ENCODE measurements at regions not wholly inside any gene's neighbourhood (a gene's known extent, or its start where the extent isn't known, plus 50 kb on each side); places are given as distances from the start of the nearest gene placed in this dataset.

DNA sequence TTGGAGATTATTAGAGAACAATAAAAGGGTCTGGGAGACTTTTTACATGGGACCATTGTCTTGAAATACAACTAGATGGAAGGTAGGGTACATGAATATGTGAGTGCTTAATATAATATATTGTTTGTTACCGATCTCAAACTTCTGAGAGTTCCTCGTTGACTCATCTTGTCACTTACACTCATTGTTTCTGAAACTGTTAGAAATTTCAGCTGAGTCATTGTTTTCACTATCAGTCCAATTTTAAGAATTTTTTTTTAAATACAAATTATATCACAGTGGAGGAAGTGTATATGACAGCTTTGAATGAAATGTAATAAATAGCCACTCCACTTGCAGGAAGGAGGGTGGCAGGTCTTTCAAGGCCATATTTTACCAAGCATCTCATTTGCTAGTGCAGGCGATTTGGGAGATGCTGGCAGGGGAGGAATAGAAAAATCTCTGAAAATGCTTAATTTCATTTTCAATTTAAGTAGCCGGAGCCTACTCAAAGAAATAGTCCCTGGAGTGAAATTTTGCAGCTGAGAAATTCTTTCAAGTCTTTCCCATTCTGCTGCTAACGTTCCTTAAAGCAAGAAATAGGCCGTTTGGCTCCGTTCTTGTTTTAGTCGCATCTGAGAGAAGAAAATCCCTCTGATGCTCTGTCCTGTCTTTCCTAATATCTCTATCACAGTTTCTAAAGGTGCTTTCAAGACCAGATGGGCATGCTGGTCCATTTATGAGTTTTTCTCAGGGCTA lies 1404.2 kb upstream of the CELF2 start:
- intact Hi-C loops (cut with micrococcal nuclease; ENCODE audit: unreplicated experiment): no loop called here
- H3K27me3 ChIP-seq (replicated peaks in 1 of 2; ENCODE audit: control insufficient read depth in 2 of 2, insufficient read depth in 2 of 2, low read length in 1 of 2): no peaks in the 10 kb centered on the region
- H3K9ac ChIP-seq (ENCODE audit: control insufficient read depth, insufficient read depth, low read length): no peak overlapping the region
- peak overlapping the region; percentile 37; the same call in 1 of the 2 replicates for H2AFZ ChIP-seq (ENCODE audit: control insufficient read depth, low read depth, low read length)
- DNase-seq (ENCODE audit: low read depth, low spot score): peak; percentile 43
- FAIRE-seq: peak; percentile 68
- peak overlapping the region; percentile 50; the same call in 1 of the 2 replicates for H3K4me3 ChIP-seq
- in situ Hi-C loops (cut with MboI): loop anchor here (25.0 kb wide), 1 partner anchor 1649 kb away; no protein-coding TSS in a partner anchor
- no TSS peak for BruUV-seq (replicated peaks)
- CTCF ChIA-PET: no interaction called here
- H3K4me1 ChIP-seq (ENCODE audit: control insufficient read depth, insufficient read depth, low read length): peaks cover 4% of the 10 kb centered on the region; the same call in 1 of the 2 replicates
- H3K79me2 ChIP-seq (ENCODE audit: control insufficient read depth, insufficient read depth, low read length): no peaks in the 10 kb centered on the region
- H4K20me1 ChIP-seq (ENCODE audit: control insufficient read depth, insufficient read depth): no peaks in the 10 kb centered on the region
- whole genome bisulfite sequencing (ENCODE audit: insufficient coverage, insufficient replicate concordance, low lambda C conversion rate, missing lambda C conversion rate): 25% methylated on average over 8 of the region's 8 CpGs
- peak overlapping the region; percentile 45; the same call in 1 of the 2 replicates for H3K27ac ChIP-seq (ENCODE audit: control insufficient read depth, insufficient read depth)
- POLR2A ChIA-PET: no interaction called here
- ATAC-seq: peak; percentile 95
- no peaks in the 10 kb centered on the region for H3K9me3 ChIP-seq (replicated peaks; ENCODE audit: control insufficient read depth, insufficient read depth, low read length)
- no peaks in the 10 kb centered on the region for H3K36me3 ChIP-seq (ENCODE audit: control insufficient read depth in 2 of 2, insufficient read depth in 2 of 2, low read length in 1 of 2)
- RAD21 ChIA-PET (ENCODE audit: unreplicated experiment): no interaction called here
- 0 out of 2 replicates have a peak overlapping the region, but pooled peaks have one; percentile 17 for H3K4me2 ChIP-seq (ENCODE audit: control insufficient read depth, insufficient read depth)
- SMC1A ChIA-PET (ENCODE audit: uncharacterized antibody, unreplicated experiment): no interaction called here
- TF ChIP-seq, protein P1, sequence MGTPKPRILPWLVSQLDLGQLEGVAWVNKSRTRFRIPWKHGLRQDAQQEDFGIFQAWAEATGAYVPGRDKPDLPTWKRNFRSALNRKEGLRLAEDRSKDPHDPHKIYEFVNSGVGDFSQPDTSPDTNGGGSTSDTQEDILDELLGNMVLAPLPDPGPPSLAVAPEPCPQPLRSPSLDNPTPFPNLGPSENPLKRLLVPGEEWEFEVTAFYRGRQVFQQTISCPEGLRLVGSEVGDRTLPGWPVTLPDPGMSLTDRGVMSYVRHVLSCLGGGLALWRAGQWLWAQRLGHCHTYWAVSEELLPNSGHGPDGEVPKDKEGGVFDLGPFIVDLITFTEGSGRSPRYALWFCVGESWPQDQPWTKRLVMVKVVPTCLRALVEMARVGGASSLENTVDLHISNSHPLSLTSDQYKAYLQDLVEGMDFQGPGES (IDR thresholded peaks at IDR 0.05): no peak
- no peak for TF ChIP-seq HDGF (IDR thresholded peaks at IDR 0.05)
- no peak for TF ChIP-seq TCF12 (IDR thresholded peaks at IDR 0.05; ENCODE audit: low read depth, low read length)
- TF ChIP-seq BACH1 (IDR thresholded peaks at IDR 0.05; ENCODE audit: borderline replicate concordance): peak; percentile 94
- TF ChIP-seq, protein P2, sequence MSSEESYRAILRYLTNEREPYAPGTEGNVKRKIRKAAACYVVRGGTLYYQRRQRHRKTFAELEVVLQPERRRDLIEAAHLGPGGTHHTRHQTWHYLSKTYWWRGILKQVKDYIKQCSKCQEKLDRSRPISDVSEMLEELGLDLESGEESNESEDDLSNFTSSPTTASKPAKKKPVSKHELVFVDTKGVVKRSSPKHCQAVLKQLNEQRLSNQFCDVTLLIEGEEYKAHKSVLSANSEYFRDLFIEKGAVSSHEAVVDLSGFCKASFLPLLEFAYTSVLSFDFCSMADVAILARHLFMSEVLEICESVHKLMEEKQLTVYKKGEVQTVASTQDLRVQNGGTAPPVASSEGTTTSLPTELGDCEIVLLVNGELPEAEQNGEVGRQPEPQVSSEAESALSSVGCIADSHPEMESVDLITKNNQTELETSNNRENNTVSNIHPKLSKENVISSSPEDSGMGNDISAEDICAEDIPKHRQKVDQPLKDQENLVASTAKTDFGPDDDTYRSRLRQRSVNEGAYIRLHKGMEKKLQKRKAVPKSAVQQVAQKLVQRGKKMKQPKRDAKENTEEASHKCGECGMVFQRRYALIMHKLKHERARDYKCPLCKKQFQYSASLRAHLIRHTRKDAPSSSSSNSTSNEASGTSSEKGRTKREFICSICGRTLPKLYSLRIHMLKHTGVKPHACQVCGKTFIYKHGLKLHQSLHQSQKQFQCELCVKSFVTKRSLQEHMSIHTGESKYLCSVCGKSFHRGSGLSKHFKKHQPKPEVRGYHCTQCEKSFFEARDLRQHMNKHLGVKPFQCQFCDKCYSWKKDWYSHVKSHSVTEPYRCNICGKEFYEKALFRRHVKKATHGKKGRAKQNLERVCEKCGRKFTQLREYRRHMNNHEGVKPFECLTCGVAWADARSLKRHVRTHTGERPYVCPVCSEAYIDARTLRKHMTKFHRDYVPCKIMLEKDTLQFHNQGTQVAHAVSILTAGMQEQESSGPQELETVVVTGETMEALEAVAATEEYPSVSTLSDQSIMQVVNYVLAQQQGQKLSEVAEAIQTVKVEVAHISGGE (CRISPR knock-in tag; IDR thresholded peaks at IDR 0.05): no peak
- TF ChIP-seq BCL11A (IDR thresholded peaks at IDR 0.05; ENCODE audit: low read depth, low read length): peak; percentile 33; the same call in 1 of the 2 replicates
- no peak for TF ChIP-seq MTA3 (IDR thresholded peaks at IDR 0.05; ENCODE audit: borderline replicate concordance, low read length)
- no peak for TF ChIP-seq RELA (IDR thresholded peaks at IDR 0.05; ENCODE audit: borderline replicate concordance, partially characterized antibody)
- TF ChIP-seq MTA2 (IDR thresholded peaks at IDR 0.05; ENCODE audit: low read depth): peak; percentile 20; the same call in 1 of the 2 replicates
- TF ChIP-seq, protein P3, sequence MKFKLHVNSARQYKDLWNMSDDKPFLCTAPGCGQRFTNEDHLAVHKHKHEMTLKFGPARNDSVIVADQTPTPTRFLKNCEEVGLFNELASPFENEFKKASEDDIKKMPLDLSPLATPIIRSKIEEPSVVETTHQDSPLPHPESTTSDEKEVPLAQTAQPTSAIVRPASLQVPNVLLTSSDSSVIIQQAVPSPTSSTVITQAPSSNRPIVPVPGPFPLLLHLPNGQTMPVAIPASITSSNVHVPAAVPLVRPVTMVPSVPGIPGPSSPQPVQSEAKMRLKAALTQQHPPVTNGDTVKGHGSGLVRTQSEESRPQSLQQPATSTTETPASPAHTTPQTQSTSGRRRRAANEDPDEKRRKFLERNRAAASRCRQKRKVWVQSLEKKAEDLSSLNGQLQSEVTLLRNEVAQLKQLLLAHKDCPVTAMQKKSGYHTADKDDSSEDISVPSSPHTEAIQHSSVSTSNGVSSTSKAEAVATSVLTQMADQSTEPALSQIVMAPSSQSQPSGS (IDR thresholded peaks at IDR 0.05; ENCODE audit: low read length): peak; percentile 59; the same call in 1 of the 2 replicates
- no peak for TF ChIP-seq FOXK2 (IDR thresholded peaks at IDR 0.05)
- TF ChIP-seq, protein P4, sequence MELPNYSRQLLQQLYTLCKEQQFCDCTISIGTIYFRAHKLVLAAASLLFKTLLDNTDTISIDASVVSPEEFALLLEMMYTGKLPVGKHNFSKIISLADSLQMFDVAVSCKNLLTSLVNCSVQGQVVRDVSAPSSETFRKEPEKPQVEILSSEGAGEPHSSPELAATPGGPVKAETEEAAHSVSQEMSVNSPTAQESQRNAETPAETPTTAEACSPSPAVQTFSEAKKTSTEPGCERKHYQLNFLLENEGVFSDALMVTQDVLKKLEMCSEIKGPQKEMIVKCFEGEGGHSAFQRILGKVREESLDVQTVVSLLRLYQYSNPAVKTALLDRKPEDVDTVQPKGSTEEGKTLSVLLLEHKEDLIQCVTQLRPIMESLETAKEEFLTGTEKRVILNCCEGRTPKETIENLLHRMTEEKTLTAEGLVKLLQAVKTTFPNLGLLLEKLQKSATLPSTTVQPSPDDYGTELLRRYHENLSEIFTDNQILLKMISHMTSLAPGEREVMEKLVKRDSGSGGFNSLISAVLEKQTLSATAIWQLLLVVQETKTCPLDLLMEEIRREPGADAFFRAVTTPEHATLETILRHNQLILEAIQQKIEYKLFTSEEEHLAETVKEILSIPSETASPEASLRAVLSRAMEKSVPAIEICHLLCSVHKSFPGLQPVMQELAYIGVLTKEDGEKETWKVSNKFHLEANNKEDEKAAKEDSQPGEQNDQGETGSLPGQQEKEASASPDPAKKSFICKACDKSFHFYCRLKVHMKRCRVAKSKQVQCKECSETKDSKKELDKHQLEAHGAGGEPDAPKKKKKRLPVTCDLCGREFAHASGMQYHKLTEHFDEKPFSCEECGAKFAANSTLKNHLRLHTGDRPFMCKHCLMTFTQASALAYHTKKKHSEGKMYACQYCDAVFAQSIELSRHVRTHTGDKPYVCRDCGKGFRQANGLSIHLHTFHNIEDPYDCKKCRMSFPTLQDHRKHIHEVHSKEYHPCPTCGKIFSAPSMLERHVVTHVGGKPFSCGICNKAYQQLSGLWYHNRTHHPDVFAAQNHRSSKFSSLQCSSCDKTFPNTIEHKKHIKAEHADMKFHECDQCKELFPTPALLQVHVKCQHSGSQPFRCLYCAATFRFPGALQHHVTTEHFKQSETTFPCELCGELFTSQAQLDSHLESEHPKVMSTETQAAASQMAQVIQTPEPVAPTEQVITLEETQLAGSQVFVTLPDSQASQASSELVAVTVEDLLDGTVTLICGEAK (IDR thresholded peaks at IDR 0.05; ENCODE audit: borderline replicate concordance): no peak
- TF ChIP-seq IKZF2 (IDR thresholded peaks at IDR 0.05): no peak
- TF ChIP-seq GABPA (IDR thresholded peaks at IDR 0.05; ENCODE audit: low read depth): 0 out of 2 replicates have a peak, but pooled peaks have one; percentile 44
- TF ChIP-seq PAX5 (IDR thresholded peaks at IDR 0.05; ENCODE audit: borderline replicate concordance, low read depth, low read length): no peak
